ENCODE measurements at regions not wholly inside any gene's neighbourhood (a gene's known extent, or its start where the extent isn't known, plus 50 kb on each side); places are given as distances from the start of the nearest gene placed in this dataset.
"Not testable (repeated sequence)": the region's sequence is repeated elsewhere in the genome, so short reads cannot be mapped to it uniquely, and the experiment has no call there.

- 92 to 94% methylated on average over 2 of the region's 2 CpGs for WGBS, 2 donors
- DNase-seq (ENCODE audit: low spot score in 2 of 2), result no peak
- TF ChIP-seq POLR2A (IDR thresholded peaks at IDR 0.05) (no peak), CTCF (IDR thresholded peaks at IDR 0.05) (no peak)
- no peak overlapping the region for H3K4me3 ChIP-seq (ENCODE audit: low read depth, poor library complexity, severe bottlenecking)
- intact Hi-C loops (cut with DNase I; ENCODE audit: low total_unique reads), result no loop called here
These were observed 122.5 kb downstream of the SOCS6 start for GRCh38 chr18:70411307-70411706.

- intact Hi-C loops (cut with DNase I; ENCODE audit: low total_unique reads), result no loop called here
- no peak for DNase-seq (ENCODE audit: low spot score in 2 of 2)
- H3K4me3 ChIP-seq (ENCODE audit: low read depth, poor library complexity, severe bottlenecking), result no peak overlapping the region
- WGBS, 2 donors, result 82 to 90% methylated on average over 3 of the region's 3 CpGs
- no peak for TF ChIP-seq CTCF (IDR thresholded peaks at IDR 0.05)
- no peak for TF ChIP-seq POLR2A (IDR thresholded peaks at IDR 0.05)
These were observed 116.2 kb downstream of the SOCS6 start for GRCh38 chr18:70405052-70405451.

- no peak overlapping the region for H3K4me3 ChIP-seq (ENCODE audit: low read depth, poor library complexity, severe bottlenecking)
- WGBS, 2 donors, result 76 to 79% methylated on average over 6 of the region's 6 CpGs
- DNase-seq (ENCODE audit: low spot score in 2 of 2), result no peak
- intact Hi-C loops (cut with DNase I; ENCODE audit: low total_unique reads), result no loop called here
- TF ChIP-seq CTCF (IDR thresholded peaks at IDR 0.05) (no peak), POLR2A (IDR thresholded peaks at IDR 0.05) (no peak)
These were observed 111.6 kb downstream of the SOCS6 start for GRCh38 chr18:70400476-70400875.

- H3K4me3 ChIP-seq (ENCODE audit: low read depth, poor library complexity, severe bottlenecking), result no peak overlapping the region
- 62 to 75% methylated on average over 1 of the region's 1 CpG for WGBS, 2 donors
- no peak for DNase-seq (ENCODE audit: low spot score in 2 of 2)
- intact Hi-C loops (cut with DNase I; ENCODE audit: low total_unique reads), result no loop called here
- TF ChIP-seq CTCF (IDR thresholded peaks at IDR 0.05) (no peak), POLR2A (IDR thresholded peaks at IDR 0.05) (no peak)
These were observed 109.2 kb downstream of the SOCS6 start for GRCh38 chr18:70398076-70398475.

GRCh38 chr18:70397259-70397925 is 108.5 kb downstream of the SOCS6 start:
- intact Hi-C loops (cut with DNase I; ENCODE audit: low total_unique reads), result no loop called here
- no peak overlapping the region for H3K4me3 ChIP-seq (ENCODE audit: low read depth, poor library complexity, severe bottlenecking)
- TF ChIP-seq CTCF (IDR thresholded peaks at IDR 0.05) (no peak), POLR2A (IDR thresholded peaks at IDR 0.05) (no peak)
- DNase-seq (ENCODE audit: low spot score in 2 of 2), result no peak
- 73 to 90% methylated on average over 5 of the region's 5 CpGs for WGBS, 2 donors

- H3K4me3 ChIP-seq (ENCODE audit: low read depth, poor library complexity, severe bottlenecking); intact Hi-C loops (cut with DNase I; ENCODE audit: low total_unique reads); DNase-seq (ENCODE audit: low spot score in 2 of 2): not testable (repeated sequence)
- 64 to 87% methylated on average over 4 of the region's 4 CpGs for WGBS, 2 donors
These were observed 106.9 kb downstream of the SOCS6 start for GRCh38 chr18:70395771-70396170.
